HFFc6 (cell line): ENCODE measurements at regions not wholly inside any gene's neighbourhood (a gene's known extent, or its start where the extent isn't known, plus 50 kb on each side); places are given as distances from the start of the nearest gene placed in this dataset.

Experiments used
- DNase-seq: peaks from one replicate; pipeline ENCODE4 v3.0.0-alpha.2; 2018
- H3K27ac Mint-ChIP-seq: 2 replicates; pipeline ENCODE4 v1.8.0; 2020; ENCODE audit warnings: mild to moderate bottlenecking, mixed read lengths
- H3K27me3 Mint-ChIP-seq: 2 replicates; pipeline ENCODE4 v1.8.0; 2021; ENCODE audit warnings: mild to moderate bottlenecking, moderate library complexity, mixed read lengths; ENCODE audit not compliant: insufficient read depth
- H3K36me3 Mint-ChIP-seq: 2 replicates; pipeline ENCODE4 v1.8.0; 2021; ENCODE audit warnings: low read depth, mixed read lengths
- H3K4me1 Mint-ChIP-seq: 2 replicates; pipeline ENCODE4 v1.8.0; 2020; ENCODE audit warnings: low read depth, mixed read lengths
- H3K4me3 Mint-ChIP-seq: 2 replicates; pipeline ENCODE4 v1.8.0; 2020; ENCODE audit warnings: mild to moderate bottlenecking, moderate library complexity, mixed read lengths
- H3K9me3 Mint-ChIP-seq: 2 replicates; pipeline ENCODE4 v1.8.0; 2020; ENCODE audit warnings: mild to moderate bottlenecking, mixed read lengths
- CTCF ChIP-seq: fragments of 200-600 bp; sonication (generic); IDR thresholded peaks from 2 replicates; pipeline ENCODE4 v1.5.0; 2021; ENCODE audit warnings: antibody characterized with exemption, mild to moderate bottlenecking

DNA sequence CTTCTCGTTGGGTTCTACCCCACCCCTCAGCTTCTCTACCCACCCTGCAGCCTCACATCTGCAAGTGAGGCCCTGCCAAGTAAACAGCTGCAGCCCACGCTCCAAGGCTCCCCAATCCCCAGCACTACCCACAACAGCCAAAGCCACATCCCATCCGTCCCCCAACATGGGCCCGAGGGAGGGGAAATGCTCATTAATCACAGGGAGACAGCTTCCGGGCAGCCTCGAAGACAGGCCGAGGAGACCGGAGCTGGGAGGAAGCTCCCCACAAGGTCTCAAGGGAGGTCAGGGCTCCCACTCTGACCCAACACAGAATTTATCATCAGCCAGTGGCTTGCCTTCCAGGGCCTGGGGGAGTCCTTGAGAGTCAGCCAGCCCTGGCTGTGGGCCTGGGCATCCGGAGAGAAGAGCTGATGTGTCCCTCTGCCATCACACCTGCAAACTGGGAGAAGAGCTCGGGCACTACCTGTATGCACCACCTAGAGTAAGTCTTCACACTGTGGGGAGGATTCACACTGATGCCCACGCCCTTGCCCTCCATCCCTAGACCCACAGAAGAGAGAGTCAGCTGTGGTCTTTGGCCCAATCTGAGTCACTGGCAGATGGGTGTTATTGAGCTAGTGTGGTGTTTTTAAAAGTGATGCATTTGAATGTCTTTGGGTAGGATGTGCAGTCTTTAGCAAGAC lies 115.5 kb upstream of the ZMIZ1 start:
- DNase-seq = peak; percentile 23
- TF ChIP-seq CTCF = no peak
- no peaks in the 10 kb centered on the region for H3K36me3 Mint-ChIP-seq
- peak overlapping the region; percentile 79 for H3K27ac Mint-ChIP-seq
- peaks cover 41% of the 10 kb centered on the region for H3K4me1 Mint-ChIP-seq
- H3K27me3 Mint-ChIP-seq = peaks cover 2% of the 10 kb centered on the region; the same call in 1 of the 2 replicates
- H3K9me3 Mint-ChIP-seq = no peaks in the 10 kb centered on the region
- H3K4me3 Mint-ChIP-seq = peak overlapping the region; percentile 33; the same call in 1 of the 2 replicates

DNA sequence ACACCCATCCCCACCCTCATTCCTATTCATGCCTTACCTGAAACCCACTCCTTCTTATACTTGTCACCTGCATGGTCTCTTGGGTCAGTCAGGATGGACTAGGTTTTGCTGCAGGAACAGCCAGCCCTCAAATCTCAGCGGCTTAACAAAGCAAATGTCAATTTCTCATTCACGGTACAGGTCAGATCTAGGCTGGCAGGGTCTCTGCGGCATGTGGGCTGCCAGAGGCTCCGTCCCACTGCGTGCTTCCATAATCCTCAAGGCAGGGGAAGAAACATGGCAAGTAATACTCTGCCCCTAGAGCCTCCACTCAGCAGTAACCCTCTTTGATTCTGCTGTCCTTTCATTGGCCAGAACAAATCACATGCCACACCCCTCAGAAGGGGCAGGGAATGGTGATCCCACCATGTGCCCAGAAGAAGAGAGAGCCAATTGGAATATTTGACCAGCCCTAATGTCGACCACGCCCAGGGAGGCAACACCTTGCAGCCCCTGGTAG lies 114.9 kb upstream of the ZMIZ1 start:
- H3K4me1 Mint-ChIP-seq = peaks cover 41% of the 10 kb centered on the region
- H3K27ac Mint-ChIP-seq = peak overlapping the region; percentile 79; the same call in 1 of the 2 replicates
- peaks cover 2% of the 10 kb centered on the region; the same call in 1 of the 2 replicates for H3K27me3 Mint-ChIP-seq
- no peak overlapping the region for H3K4me3 Mint-ChIP-seq
- no peaks in the 10 kb centered on the region for H3K36me3 Mint-ChIP-seq
- no peaks in the 10 kb centered on the region for H3K9me3 Mint-ChIP-seq
- no peak for TF ChIP-seq CTCF
- no peak for DNase-seq

GRCh38 chr10:78954689-78955088 lies 114.1 kb upstream of the ZMIZ1 start:
- no peak for DNase-seq
- no peak overlapping the region for H3K27ac Mint-ChIP-seq
- peaks cover 4% of the 10 kb centered on the region; the same call in 1 of the 2 replicates for H3K27me3 Mint-ChIP-seq
- peaks cover 42% of the 10 kb centered on the region for H3K4me1 Mint-ChIP-seq
- H3K36me3 Mint-ChIP-seq = no peaks in the 10 kb centered on the region
- H3K4me3 Mint-ChIP-seq = no peak overlapping the region
- H3K9me3 Mint-ChIP-seq = no peaks in the 10 kb centered on the region
- TF ChIP-seq CTCF = no peak

DNA sequence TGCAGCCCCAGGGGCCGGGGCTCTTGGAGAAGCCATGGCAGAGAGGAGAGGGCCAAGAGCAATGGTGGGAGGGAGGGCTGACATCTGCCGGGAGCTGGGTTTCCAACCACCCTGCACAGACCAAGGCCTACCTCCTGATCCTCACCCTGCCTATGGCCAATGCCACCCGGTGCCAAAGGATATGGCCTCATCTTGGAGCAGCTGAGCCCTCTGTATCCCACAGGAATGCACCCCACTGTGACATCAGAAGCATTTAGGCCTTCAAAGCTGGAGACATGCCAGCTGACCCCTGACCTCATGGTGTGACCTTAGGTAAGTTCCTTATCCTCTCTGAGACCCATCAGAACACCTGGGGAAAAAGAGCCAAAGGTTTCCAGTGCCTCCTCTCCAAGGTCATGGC lies 113.6 kb upstream of the ZMIZ1 start:
- Mint-ChIP-seq H3K4me3 (no peak overlapping the region), H3K36me3 (no peaks in the 10 kb centered on the region), H3K9me3 (no peaks in the 10 kb centered on the region), H3K27ac (no peak overlapping the region), H3K4me1 (peaks cover 47% of the 10 kb centered on the region), H3K27me3 (peaks cover 5% of the 10 kb centered on the region; the same call in 1 of the 2 replicates)
- no peak for DNase-seq
- TF ChIP-seq CTCF = no peak

- Mint-ChIP-seq H3K4me3 (no peak overlapping the region), H3K27ac (no peak overlapping the region), H3K36me3 (no peaks in the 10 kb centered on the region), H3K9me3 (no peaks in the 10 kb centered on the region), H3K4me1 (peaks cover 59% of the 10 kb centered on the region), H3K27me3 (peaks cover 5% of the 10 kb centered on the region; the same call in 1 of the 2 replicates)
- no peak for TF ChIP-seq CTCF
- no peak for DNase-seq
Measured at GRCh38 chr10:78956391-78956790, 112.4 kb upstream of the ZMIZ1 start.
